GM18867 (cell line): ENCODE measurements at regions not wholly inside any gene's neighbourhood (a gene's known extent, or its start where the extent isn't known, plus 50 kb on each side); places are given as distances from the start of the nearest gene placed in this dataset.
"Not testable (repeated sequence)": the region's sequence is repeated elsewhere in the genome, so short reads cannot be mapped to it uniquely, and the experiment has no call there.

Experiments used
- ATAC-seq: cut with Tn5 transposase; IDR thresholded peaks from one replicate; pipeline ENCODE4 v1.9.1; 2021; ENCODE audit warnings: mild to moderate bottlenecking, moderate library complexity; ENCODE audit not compliant: unreplicated experiment

DNA sequence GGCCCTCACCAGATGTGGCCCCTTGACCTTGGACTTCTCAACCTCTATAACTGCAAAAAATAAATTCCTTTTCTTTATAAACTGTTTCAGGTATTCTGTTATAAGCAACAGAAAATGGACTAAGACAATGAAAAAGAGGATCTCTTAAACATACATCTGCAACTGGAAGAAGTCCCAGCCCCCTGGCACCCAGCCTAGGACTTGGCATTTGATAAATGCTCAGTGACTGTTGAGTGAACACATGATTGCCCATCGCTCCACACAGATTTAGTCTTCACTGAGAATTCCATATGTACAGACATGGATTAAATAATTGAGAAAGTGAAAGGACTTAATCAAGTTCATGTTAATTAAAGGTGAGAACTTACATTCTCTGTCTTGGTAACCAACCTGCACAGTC lies 344.9 kb upstream of the RUNX1 start:
- no peak for ATAC-seq

DNA sequence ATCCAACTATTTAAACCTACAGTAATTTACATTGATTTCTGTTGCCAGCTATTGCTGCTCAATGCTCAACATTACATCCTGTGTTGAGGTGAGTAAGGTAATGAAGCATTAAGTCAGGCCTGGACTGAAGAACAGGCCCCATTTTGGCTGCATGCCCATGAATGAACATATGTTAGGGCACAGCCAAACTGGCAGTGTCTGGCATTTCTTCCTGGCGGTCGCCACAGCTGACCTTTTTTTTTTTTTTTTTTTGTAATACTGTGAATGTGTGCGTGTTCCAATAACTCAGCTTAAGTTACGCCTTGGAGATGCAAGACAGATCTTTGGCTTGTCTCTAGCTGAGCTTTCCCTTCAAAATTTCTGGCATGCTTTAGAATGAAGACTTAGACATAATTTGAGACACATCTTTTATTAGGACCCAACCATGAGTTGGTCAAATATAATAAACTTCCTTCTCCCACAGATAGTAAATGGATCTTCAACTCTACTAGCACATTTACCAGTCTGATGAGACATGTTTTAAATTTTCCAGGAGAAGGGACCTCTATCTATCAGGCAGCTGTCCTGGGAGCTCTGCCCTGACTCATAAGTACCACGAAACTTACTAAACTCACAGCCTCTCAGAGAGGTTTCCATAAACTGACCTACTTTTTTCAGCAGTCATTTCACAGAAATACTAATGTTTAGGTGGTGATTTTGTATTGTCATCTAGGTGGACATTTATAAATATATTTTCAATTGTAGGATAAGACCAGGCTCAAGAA lies 341.1 kb upstream of the RUNX1 start:
- no peak for ATAC-seq

DNA sequence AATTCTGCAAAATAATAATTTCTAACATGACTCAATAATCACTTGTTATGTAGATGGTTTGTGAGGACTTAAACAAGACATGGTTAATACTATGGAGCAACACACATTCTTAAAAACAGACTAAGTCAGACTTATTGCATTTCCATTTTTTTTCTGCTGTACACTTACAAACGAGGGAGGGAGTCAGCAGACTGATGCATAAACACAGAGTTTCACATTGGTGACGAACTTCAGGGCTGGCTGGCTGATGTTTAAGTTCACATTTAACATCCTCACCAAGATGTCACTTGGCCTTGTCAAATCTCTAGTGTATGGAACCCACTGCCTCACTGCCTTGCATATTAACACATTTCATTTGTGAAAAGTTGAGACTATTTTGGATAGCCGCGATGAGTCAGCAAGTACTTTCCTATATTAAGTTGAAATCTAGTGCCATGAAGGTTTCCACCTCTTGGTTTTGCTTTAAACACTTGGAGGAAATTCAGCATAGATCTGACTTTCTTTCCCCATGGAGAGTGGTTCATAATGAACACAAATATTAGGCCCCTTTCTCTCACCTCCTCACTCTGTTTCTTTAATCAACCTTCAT lies 337.5 kb upstream of the RUNX1 start:
- no peak for ATAC-seq

DNA sequence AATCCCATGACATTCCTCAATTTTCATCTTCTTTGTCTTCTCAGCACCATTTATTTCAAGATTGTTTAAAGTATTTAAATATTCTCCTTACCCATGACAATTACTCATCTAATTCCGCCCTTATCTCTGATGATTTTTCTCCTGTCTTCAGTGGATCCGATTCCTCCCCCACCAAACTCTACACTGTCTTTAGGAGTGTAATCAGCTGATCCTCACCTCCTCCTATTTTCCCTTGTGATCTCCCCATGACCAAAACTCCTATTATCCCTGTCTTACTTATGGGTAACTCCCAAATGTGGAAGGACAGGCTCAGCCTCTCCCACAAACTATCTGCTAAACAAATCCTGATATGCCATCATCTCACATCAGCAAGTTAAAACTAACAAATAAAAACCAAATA lies 335.3 kb upstream of the RUNX1 start:
- no peak for ATAC-seq

DNA sequence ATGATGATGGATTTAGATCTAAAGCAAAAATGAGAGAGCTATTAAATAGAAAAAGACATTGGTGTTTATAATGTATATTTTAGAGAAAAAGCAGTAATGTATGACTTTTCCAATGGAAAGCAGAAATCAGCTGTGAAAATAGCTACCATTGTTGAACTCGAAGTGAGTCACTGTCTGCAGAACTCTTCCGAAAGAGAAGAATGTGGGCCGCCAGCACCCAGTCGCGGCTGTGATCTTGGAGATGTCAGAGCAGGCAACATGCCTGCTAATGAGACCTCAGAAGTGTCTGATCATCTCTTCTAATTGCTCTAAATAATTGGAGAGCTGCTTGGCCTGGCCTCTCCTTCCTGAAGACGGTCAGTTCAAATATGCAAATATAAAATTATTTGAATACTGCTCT lies 333.6 kb upstream of the RUNX1 start:
- no peak for ATAC-seq

DNA sequence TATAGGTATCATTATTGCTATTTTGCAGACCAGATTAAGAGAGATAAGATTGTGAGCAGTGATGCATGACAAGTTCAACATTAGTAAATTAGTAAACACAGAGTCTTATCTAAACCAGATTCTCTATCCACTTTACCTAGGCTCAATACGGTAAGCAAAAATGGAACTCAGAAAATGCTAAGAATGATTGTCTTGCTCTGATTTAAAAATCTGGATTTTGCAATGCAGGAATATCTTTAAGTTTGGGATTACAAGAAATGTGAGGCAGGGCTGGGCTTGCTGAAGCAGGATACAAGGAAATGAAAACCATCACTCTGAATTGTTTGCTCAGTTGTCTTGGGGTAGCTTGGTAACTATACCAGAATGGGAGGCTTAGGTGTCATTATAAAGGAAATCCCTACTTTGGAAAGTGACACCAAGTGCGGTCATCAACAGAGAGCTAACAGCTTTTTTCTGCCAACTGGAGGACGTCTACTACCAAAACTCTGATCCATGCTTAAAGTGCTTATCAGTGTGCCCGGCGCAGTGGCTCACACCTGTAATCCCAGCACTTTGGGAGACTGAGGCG lies 332.7 kb upstream of the RUNX1 start:
- no peak for ATAC-seq

DNA sequence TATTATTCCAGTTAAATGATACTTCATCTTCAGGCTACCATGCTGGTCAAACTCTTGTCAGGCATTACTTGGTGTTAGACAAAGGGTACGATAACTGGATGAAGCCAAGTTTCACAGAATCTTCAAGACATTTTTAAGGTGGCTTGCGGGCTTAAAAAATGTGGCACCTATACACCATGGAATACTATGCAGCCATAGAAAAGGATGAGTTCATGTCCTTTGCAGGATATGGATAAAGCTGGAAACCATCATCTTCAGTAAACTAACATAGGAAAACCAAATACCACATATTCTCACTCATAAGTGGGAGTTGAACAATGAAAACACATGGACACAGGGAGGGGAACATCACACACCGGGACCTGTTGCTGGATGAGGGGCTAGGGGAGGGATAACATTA lies 331.2 kb upstream of the RUNX1 start:
- not testable (repeated sequence) for ATAC-seq

DNA sequence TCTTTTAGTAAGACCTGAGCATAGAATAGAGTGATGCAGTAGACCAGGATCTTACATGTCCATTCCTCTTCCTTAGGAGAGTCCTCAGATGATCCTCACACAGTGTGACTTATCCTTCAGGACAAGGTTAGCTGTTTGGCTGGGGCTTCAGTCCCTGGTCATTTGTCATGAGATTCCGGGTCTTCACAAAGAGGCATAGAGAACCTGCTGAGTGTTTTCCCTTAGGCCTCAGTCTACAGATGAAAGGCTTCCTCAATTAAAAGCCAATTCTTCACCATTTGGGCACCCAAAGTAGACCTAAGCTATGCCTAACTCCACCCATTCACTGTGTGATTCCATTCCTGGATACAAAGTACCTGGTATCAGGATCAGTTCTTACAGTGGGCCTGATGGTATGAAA lies 329.8 kb upstream of the RUNX1 start:
- no peak for ATAC-seq

DNA sequence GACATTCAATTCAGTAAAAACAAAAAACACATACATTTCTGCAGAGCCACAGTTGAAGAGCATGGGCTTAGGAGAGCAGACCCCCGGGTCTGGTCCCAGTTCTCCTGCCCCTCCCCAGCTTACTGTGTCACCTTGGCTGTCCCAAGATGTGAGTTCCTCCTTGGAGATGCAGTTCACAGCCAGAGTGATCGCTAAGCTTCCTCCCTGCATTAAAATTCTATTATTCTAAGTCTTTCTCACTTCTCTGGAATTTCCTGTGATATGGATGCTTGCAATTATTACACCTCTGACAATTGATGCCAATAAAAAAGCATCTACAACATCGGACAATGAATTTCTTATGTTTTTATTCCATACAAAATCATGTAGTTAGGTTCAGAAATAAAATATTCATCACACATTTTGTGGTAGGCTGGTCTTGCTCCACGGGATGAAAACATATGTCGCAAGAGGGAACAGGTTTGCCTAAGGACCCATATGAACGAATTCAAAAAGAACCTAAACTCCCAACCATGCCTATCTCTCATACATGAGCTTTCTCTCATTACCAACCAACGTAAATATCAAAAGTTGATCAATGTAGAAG lies 328.5 kb upstream of the RUNX1 start:
- no peak for ATAC-seq

DNA sequence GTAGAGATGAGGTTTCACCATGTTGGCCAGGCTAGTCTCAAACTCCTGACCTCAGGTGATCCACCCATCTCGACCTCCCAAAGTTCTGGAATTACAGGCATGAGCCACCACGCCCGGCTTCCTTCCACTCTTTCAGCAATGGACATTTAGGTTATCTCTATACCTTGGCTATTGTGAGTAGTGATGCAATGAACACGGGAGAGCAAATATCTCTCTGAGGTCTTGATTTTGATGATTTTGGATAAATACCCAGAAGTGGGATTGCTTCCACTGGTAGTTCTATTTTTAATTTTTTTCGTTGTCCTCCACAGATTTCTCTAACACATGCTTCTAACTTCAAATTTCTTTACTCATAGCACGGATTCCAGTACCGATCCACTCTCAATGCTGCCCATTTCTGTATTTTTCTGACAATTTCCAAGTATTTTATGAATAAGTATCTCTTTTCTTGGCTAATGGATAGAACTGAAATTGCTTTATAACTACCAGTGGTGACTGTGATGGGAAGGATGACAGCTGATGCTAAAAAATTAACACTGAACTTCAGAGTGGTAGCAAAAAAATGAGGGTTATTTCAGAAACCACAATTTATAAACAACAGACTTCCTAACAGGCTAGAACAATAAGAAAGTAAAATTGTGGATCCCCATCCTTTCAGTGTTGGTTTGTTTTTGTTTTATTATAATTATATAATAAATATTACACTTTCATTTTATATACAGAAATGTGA lies 327.5 kb upstream of the RUNX1 start:
- ATAC-seq: no peak

DNA sequence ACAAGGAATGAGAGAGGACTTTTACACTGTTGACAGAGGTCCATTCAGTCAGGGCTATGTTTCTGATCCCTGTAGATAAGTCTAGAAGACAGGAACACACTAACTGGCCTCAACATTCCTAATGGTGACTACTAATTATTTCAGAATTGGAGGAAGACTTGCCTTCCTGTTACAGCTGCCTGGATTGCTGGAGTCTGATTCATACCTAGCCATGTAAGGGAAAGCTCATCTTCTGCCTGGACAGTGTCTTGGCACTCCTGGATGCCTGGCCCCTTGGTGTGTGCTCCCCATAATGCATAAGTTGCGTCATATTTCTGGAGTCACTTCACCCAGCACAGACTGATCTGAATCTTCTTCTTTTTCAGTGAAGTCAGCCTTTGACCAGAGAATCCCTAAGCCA lies 326.0 kb upstream of the RUNX1 start:
- ATAC-seq: no peak

DNA sequence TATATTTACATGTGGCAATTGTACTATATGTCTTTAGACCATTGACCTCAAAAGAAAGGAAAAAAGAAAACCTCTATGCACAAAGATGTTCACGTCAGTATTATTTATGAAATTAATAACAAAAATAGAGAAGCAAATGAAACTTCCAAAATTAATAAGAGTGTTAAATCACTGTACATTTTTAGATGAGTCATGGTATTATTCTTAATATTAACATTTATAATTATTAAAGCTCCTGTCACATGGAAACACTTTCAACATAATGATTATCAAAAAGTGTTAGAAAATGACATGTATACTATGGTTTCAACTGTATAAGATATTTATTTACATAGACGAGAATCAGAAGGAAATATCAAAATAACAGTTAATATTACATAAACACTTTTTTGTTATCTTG lies 324.9 kb upstream of the RUNX1 start:
- ATAC-seq: no peak

DNA sequence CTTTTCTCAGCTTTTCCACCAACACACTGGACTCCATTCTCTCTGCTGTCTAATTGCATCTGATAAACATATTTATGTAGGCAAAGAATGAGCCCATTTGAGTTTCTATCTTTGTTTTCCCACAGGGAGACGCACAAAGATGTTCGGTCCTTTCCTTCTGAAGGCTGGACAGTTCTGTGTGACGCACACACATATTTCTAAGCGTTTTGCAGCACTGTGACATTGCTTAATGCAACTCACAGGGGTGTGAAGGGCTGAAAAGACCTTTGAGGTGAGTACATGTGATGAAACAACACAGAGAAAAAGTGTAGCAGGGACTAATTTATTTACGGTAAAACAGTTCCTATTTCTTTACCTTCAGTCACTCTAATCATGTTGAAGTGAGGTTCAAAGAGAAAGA lies 323.1 kb upstream of the RUNX1 start:
- ATAC-seq: no peak

DNA sequence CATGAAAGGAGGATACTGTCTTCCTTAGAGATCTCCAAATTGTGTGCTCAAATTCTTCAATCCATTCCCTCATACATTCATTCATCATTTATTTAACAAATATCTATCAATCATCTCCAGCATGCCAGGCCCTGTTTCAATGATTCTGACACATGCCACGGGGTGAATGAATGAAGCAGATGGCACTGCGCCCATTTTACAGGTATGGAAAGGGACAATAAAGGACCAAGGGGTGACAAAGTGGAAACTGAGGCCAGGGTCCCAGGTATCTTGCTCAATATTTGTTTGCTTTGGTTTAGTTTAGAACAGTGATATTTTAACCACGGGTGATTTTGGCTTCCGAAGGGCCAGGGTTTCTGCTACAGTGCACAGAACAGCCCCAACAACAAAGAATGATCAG lies 321.6 kb upstream of the RUNX1 start:
- no peak for ATAC-seq

DNA sequence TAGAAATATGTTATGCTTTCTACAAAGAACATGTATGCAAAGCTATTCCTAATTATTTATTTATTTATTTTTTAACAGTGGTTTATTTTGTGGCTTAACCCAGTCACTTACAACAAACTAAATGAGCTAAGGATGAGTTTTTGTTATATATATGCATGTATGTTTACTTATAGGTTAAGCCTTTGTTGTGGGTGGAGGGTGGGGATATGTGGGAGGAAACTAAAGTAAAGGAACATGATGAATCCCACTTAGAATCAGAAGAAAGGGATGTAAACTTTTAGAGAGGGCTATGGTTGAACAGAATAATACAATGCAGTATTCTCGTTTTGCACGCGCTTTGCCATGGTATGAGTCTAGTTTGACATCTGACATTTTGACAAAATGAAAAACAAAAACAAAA lies 321.0 kb upstream of the RUNX1 start:
- ATAC-seq: no peak

DNA sequence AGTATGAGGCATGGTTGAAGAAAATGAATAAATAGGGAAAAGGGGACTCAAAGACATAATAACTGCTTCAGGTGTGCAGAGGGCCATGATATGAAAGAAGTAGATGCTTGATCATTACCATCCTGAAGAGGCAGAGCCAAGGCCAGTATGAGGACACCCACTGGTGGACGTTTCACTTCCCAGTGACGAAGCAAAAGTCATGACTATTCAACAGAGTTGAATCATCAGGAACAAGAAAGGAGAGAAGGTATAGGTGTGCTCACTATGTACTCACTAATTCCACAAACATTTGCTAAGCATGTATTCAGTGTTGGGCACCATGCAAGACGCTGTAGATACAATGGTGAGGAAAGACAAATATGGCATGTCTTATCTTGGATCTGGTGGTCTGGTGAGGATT lies 319.2 kb upstream of the RUNX1 start:
- no peak for ATAC-seq

DNA sequence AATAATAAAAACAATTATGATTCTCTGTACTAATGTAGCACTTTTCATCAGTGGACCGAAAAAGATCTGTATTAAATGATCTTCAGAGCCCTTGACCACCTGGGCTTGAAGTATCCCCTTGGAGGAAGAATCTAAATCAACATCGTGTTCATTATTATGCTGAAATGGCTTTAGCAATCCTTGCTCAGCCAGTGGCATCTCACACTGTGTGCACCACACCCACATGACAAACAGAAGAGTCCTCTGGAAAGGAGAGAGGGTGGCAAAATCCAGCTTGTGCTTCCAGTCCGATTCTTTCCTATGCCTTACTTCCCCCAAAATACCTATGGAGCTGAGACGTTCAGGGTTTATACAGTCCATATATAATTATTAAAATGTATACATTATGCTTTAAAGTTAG lies 318.5 kb upstream of the RUNX1 start:
- no peak for ATAC-seq

DNA sequence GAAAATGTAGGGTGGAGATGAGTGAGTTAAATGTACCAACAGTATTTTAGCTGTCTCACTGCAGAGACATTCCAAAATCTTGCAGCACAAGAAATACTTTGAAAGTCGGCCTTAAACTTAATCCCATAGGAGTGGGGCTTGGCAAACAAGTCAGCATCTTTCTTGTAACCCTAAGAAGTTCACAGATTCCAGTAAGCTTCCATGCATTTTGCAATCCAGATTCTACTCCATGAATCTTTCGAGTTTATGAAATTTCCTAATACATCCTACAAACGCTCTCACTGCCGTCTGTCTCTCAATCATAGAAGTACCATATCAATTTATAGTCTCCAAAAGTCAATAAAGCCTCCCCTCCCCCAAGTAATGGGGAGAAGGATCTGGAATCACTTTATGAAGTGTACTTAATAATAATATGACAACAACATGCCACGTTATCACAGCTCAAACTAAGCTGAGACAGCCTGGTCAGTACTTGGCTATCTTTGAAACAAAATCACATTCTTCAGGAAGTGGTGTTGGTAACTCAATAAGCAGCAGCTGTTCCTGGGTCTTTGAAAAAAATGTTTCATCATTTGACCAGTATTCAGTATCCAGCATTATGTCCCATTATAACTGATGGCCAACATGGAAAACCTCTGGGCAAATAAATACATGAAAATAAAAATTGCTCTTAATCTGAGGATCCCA lies 317.4 kb upstream of the RUNX1 start:
- ATAC-seq: no peak

DNA sequence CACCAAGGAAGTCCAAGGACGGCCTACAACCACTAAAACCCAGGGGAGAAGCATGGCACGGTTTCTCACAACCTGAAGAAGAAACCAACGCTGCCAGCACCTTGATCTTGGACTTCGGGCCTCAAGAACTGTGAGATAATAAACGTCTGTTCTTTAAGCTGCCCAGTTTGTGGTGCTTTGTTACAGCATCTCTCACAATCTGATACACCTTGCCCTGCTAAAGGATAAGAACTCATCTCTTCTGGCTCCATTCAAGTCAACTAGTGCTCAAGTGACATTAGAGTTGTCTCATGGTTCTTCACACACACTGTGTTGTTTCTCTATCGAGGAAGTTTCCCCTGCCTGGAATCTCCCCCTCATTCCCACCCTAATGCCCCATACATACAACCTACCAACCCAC lies 314.4 kb upstream of the RUNX1 start:
- ATAC-seq: no peak

DNA sequence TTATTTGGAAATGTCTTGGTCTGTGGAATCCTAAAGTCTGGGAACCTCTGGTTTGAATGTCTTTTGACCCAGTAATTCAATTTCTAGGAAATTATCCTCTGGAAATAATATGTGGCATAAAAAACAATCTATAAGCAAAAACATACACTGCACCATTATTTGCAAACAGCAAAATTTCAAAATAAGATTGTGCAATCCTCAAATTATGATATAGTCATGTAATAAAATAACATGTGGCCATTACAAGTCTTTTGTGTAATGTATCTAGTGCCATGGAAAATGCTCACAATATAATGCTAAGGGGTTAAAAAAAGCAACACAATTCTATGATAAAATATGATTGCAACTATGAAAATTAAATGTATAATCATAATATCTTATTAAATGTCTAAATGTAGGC lies 312.9 kb upstream of the RUNX1 start:
- no peak for ATAC-seq
